ENCODE measurements at regions not wholly inside any gene's neighbourhood (a gene's known extent, or its start where the extent isn't known, plus 50 kb on each side); places are given as distances from the start of the nearest gene placed in this dataset.

DNA sequence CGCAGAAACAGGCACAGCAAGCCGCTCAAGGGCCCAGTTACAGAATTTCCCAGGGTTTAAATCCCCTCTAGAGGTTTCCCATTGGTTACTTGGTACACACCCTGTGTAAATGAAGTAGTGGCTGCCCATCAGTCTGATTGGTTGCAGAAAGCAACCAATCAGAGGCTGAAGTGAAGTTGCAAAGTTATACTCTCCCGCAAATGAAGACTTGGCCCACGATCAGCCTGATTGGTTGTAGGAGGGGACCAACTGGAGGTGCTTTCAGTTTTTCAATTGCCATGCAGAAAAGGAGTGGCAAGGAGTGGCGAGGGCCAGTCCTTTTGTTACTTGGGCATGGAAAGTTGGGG lies 909.2 kb upstream of the AUTS2 start:
- Histone ChIP-seq H3K36me3 (no peaks in the 10 kb centered on the region), H3K4me3 (no peak overlapping the region), H3K27me3 (no peaks in the 10 kb centered on the region), H3K4me1 (no peaks in the 10 kb centered on the region), H3K9me3 (peaks cover 0 to 27% of the 10 kb centered on the region in 2 donors), H3K27ac (no peak overlapping the region)
- TF ChIP-seq CTCF (IDR thresholded peaks at IDR 0.05), result no peak
- ATAC-seq, result no peak
- intact Hi-C loops (cut with DNase I), result no loop called here
- no peak for DNase-seq

- peaks cover 0 to 13% of the 10 kb centered on the region in 2 donors for H3K9me3 ChIP-seq
- H3K36me3 ChIP-seq, result no peaks in the 10 kb centered on the region
- H3K27me3 ChIP-seq, result no peaks in the 10 kb centered on the region
- no peaks in the 10 kb centered on the region for H3K4me1 ChIP-seq
- H3K4me3 ChIP-seq, result no peak overlapping the region
- H3K27ac ChIP-seq, result no peak overlapping the region
- intact Hi-C loops (cut with DNase I), result no loop called here
- DNase-seq (no peak), ATAC-seq (no peak)
- TF ChIP-seq CTCF (IDR thresholded peaks at IDR 0.05), result no peak
These were observed 906.7 kb upstream of the AUTS2 start for GRCh38 chr7:68691261-68692216.

DNA sequence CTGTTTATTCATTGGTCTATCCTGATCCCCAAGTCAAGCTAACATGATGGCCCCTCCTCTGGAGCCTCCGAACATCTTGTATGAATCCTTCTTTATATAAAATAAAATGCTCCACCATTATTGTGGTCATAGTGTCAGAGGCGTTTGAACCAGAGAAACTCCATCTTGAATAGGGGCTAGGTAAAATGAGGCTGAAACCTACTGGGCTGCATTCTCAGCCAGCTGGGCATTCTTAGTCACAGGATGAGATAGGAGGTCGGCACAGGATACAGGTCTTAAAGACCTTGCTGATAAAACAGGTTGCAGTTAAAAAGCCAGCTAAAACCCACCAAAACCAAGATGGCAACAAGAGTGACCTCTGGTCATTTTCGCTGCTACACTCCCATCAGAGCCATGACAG lies 905.8 kb upstream of the AUTS2 start:
- TF ChIP-seq CTCF (IDR thresholded peaks at IDR 0.05), result no peak
- intact Hi-C loops (cut with DNase I), result no loop called here
- no peak overlapping the region for H3K27ac ChIP-seq
- H3K4me3 ChIP-seq, result no peak overlapping the region
- no peaks in the 10 kb centered on the region for H3K4me1 ChIP-seq
- DNase-seq (no peak), ATAC-seq (no peak)
- no peaks in the 10 kb centered on the region for H3K36me3 ChIP-seq
- no peaks in the 10 kb centered on the region for H3K27me3 ChIP-seq
- H3K9me3 ChIP-seq, result peaks cover 0 to 8% of the 10 kb centered on the region in 2 donors

- ATAC-seq (no peak), DNase-seq (no peak)
- no peaks in the 10 kb centered on the region for H3K36me3 ChIP-seq
- no peak overlapping the region for H3K27ac ChIP-seq
- H3K4me3 ChIP-seq, result no peak overlapping the region
- peaks cover 0 to 14% of the 10 kb centered on the region in 2 donors for H3K9me3 ChIP-seq
- H3K4me1 ChIP-seq, result no peaks in the 10 kb centered on the region
- H3K27me3 ChIP-seq, result no peaks in the 10 kb centered on the region
- TF ChIP-seq CTCF (IDR thresholded peaks at IDR 0.05), result no peak
- intact Hi-C loops (cut with DNase I), result no loop called here
These were observed 903.6 kb upstream of the AUTS2 start for GRCh38 chr7:68694656-68695055.

GRCh38 chr7:68697796-68698280 lies 900.4 kb upstream of the AUTS2 start:
- Histone ChIP-seq H3K27me3 (no peaks in the 10 kb centered on the region), H3K9me3 (peaks cover 0 to 11% of the 10 kb centered on the region in 2 donors), H3K27ac (no peak overlapping the region), H3K36me3 (no peaks in the 10 kb centered on the region), H3K4me3 (no peak overlapping the region), H3K4me1 (no peaks in the 10 kb centered on the region)
- DNase-seq (no peak), ATAC-seq (no peak)
- intact Hi-C loops (cut with DNase I), result no loop called here
- TF ChIP-seq CTCF (IDR thresholded peaks at IDR 0.05), result no peak
